ENCODE measurements at regions not wholly inside any gene's neighbourhood (a gene's known extent, or its start where the extent isn't known, plus 50 kb on each side); places are given as distances from the start of the nearest gene placed in this dataset.
A peak's percentile ranks its signal among the peaks of the same experiment; 100 is the strongest.

DNA sequence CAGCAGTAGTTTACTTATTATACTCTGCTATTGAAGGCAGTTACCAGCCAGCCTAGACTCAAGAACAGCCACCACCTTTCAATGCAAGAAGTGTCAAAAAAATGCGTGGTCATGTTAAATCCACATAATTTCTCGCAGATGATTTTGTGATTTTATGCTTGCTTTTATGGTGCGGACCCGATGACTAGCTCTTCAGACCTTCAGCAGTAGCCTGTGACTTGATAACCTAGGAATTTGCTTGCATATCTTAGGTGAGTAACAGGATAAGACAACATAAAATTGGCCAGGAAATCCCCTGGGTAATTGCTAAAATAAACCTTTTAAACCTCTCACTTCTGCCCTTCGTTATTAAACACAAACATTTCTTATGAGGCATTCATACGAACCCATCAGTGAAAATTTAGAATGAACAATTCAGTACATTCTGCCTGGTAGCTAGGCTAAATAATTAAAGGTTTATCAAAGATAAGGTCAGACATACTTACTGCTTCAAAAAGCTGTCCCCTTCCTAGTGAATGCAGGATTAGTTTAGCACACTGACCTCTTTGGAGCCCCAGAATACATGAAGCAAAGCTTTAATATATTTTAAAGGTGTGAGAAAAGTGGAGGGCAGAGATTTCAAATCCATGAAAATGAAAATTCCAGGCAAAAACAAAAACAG, 798.8 kb downstream of the OTOL1 start:
- TF ChIP-seq, protein P1, sequence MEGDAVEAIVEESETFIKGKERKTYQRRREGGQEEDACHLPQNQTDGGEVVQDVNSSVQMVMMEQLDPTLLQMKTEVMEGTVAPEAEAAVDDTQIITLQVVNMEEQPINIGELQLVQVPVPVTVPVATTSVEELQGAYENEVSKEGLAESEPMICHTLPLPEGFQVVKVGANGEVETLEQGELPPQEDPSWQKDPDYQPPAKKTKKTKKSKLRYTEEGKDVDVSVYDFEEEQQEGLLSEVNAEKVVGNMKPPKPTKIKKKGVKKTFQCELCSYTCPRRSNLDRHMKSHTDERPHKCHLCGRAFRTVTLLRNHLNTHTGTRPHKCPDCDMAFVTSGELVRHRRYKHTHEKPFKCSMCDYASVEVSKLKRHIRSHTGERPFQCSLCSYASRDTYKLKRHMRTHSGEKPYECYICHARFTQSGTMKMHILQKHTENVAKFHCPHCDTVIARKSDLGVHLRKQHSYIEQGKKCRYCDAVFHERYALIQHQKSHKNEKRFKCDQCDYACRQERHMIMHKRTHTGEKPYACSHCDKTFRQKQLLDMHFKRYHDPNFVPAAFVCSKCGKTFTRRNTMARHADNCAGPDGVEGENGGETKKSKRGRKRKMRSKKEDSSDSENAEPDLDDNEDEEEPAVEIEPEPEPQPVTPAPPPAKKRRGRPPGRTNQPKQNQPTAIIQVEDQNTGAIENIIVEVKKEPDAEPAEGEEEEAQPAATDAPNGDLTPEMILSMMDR (IDR thresholded peaks at IDR 0.05) = no peak
- TF ChIP-seq, protein P2, sequence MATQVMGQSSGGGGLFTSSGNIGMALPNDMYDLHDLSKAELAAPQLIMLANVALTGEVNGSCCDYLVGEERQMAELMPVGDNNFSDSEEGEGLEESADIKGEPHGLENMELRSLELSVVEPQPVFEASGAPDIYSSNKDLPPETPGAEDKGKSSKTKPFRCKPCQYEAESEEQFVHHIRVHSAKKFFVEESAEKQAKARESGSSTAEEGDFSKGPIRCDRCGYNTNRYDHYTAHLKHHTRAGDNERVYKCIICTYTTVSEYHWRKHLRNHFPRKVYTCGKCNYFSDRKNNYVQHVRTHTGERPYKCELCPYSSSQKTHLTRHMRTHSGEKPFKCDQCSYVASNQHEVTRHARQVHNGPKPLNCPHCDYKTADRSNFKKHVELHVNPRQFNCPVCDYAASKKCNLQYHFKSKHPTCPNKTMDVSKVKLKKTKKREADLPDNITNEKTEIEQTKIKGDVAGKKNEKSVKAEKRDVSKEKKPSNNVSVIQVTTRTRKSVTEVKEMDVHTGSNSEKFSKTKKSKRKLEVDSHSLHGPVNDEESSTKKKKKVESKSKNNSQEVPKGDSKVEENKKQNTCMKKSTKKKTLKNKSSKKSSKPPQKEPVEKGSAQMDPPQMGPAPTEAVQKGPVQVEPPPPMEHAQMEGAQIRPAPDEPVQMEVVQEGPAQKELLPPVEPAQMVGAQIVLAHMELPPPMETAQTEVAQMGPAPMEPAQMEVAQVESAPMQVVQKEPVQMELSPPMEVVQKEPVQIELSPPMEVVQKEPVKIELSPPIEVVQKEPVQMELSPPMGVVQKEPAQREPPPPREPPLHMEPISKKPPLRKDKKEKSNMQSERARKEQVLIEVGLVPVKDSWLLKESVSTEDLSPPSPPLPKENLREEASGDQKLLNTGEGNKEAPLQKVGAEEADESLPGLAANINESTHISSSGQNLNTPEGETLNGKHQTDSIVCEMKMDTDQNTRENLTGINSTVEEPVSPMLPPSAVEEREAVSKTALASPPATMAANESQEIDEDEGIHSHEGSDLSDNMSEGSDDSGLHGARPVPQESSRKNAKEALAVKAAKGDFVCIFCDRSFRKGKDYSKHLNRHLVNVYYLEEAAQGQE (IDR thresholded peaks at IDR 0.05; ENCODE audit: low read depth, low read length) = no peak
- peak; percentile 84 for TF ChIP-seq JUND (IDR thresholded peaks at IDR 0.05)
- TF ChIP-seq GABPA (IDR thresholded peaks at IDR 0.05; ENCODE audit: low read depth) = no peak
